Stomach smooth muscle (tissue), 2 donors: ENCODE measurements at regions not wholly inside any gene's neighbourhood (a gene's known extent, or its start where the extent isn't known, plus 50 kb on each side); places are given as distances from the start of the nearest gene placed in this dataset.
A peak's percentile ranks its signal among the peaks of the same experiment; 100 is the strongest.

ENCODE experiments used
- H3K27ac ChIP-seq: one replicate; pipeline ENCODE4 v1.7.0; 2013; ENCODE audit warnings: mild to moderate bottlenecking, low read length, inconsistent platforms
- H3K27me3 ChIP-seq, 2 donors: one replicate each; pipeline ENCODE4 v1.7.0; 2013; ENCODE audit warnings: low read length in 2 of 2; ENCODE audit not compliant: insufficient read depth in 2 of 2, control insufficient read depth in 1 of 2
- H3K36me3 ChIP-seq, 2 donors: one replicate each; pipeline ENCODE4 v1.7.0; 2013; ENCODE audit warnings: low read length in 2 of 2; ENCODE audit not compliant: control insufficient read depth in 2 of 2, insufficient read depth in 2 of 2
- H3K4me1 ChIP-seq: one replicate; pipeline ENCODE4 v1.7.0; 2013; ENCODE audit warnings: low read length; ENCODE audit not compliant: control insufficient read depth, insufficient read depth
- H3K4me3 ChIP-seq, 2 donors: one replicate each; pipeline ENCODE4 v1.7.0; 2013; ENCODE audit warnings: low read length in 2 of 2
- H3K9ac ChIP-seq, 2 donors: one replicate each; pipeline ENCODE4 v1.7.0; 2013; ENCODE audit warnings: low read length in 2 of 2, mild to moderate bottlenecking in 1 of 2
- H3K9me3 ChIP-seq, 2 donors: one replicate each; pipeline ENCODE4 v1.7.0; 2013; ENCODE audit warnings: low read length in 2 of 2; ENCODE audit not compliant: control insufficient read depth in 2 of 2
- donor health status: healthy.
- donor health status: Pancreatic carcinoma.

DNA sequence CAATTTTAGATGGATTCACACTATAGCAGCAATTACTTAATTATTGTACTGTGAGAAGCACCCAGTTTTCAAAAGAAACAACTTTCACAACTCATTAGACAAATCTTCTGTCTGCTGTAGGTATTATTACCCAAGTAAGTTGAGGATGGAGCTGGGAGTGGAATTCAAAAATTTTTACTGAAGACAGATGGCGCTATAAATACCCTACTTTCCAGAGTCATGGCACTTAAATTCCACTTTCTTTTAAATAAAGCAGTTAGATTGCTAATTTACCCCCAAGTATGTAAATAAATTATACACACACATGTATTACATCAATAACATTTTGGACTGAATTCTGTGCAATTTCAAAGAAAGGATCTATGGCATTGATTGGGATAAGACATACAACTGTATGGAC, 166.8 kb downstream of the FTCDNL1 start:
- Histone ChIP-seq H3K4me1 (no peaks in the 10 kb centered on the region), H3K9me3 (no peaks in the 10 kb centered on the region), H3K27ac (no peak overlapping the region)

DNA sequence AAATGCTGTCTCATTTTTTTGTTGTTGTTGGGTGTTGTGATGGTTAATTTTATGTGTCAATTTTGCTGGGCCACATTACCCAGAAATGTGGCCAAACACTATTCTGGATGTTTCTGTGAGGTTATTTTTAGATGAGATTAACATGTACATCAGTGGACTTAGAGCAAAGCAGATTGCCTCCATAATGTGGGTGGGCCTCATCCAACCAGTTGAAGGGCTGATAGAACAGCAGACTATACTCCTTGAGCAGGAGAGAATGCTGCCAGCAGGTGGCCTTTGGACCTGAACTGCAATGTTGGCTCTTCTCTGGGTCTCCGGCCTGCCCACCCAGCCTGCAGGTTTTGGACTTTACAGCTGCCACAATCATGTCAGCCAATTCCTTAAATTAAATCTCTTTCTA, 169.0 kb downstream of the FTCDNL1 start:
- Histone ChIP-seq H3K4me1 (no peaks in the 10 kb centered on the region), H3K4me3 (no peak overlapping the region), H3K27me3 (no peaks in the 10 kb centered on the region), H3K27ac (no peak overlapping the region), H3K36me3 (no peaks in the 10 kb centered on the region), H3K9ac (no peak overlapping the region), H3K9me3 (no peaks in the 10 kb centered on the region)

More for the DNA sequence above, 166.8 kb downstream of the FTCDNL1 start:
- no peaks in the 10 kb centered on the region for H3K27me3 ChIP-seq
- H3K36me3 ChIP-seq = no peaks in the 10 kb centered on the region
- no peak overlapping the region for H3K4me3 ChIP-seq
- H3K9ac ChIP-seq = no peak overlapping the region

DNA sequence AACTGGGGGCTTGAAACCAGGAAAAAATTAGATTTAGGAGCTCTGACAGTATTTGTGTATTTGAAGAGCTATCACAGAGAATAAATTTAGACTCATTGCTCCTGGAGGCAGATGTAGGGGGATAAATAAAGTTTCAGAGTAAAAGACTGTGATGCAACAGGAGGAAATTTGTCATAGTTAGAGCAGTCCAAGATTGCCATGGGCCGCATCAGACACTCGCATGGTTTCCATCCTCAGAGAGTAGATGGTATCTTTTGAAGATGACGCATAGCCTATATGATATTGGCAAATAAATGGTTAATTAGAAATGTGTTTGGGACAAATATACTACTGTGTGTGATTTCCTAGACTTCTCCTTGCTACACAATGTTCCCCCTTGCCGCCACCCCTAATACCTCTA, 170.5 kb downstream of the FTCDNL1 start:
- H3K36me3 ChIP-seq = no peaks in the 10 kb centered on the region
- H3K4me1 ChIP-seq = no peaks in the 10 kb centered on the region
- no peak overlapping the region for H3K9ac ChIP-seq
- no peak overlapping the region for H3K4me3 ChIP-seq
- no peaks in the 10 kb centered on the region for H3K9me3 ChIP-seq
- no peak overlapping the region for H3K27ac ChIP-seq
- no peaks in the 10 kb centered on the region for H3K27me3 ChIP-seq

DNA sequence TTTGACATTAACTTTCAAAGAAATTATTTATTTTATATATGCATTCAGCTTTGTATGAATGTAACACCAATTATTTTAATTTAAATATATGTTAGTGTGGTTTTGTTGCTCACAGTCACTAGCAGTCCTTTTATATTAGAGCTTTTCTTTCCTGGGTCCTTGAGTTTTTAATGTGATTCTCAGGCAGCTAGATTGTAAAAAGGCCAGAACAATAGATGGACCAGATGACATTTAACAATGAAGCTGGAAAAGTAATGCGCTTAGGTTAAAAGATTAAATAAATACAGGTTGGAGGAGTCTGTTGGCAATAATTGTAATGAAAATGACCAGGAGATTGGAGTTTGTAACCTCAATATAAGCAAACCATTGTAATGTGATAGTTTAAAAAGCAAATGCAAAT, 171.1 kb downstream of the FTCDNL1 start:
- Histone ChIP-seq H3K36me3 (no peaks in the 10 kb centered on the region), H3K27ac (no peak overlapping the region), H3K27me3 (no peaks in the 10 kb centered on the region), H3K9ac (no peak overlapping the region), H3K4me3 (no peak overlapping the region), H3K4me1 (no peaks in the 10 kb centered on the region), H3K9me3 (no peaks in the 10 kb centered on the region)

DNA sequence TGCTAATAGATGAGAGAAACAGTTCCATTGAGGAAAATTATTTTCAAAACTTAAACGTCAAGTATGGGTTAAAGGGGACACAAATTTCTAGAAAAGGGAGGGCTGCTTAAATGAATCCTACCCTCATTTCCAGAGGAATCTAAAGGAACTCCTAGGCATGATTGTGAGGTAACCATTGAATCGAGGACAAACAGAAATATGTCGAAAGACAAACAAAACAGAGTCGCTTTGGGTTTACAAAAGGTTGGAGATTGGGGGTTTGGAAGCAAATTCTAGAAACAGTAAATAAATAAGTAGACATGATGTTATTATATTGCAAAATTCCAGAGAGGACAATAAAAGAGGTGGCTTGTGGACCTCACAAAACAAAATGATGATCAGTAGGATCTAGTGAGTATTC, 173.1 kb downstream of the FTCDNL1 start:
- no peaks in the 10 kb centered on the region for H3K27me3 ChIP-seq
- no peak overlapping the region for H3K4me3 ChIP-seq
- no peak overlapping the region for H3K27ac ChIP-seq
- H3K4me1 ChIP-seq = no peaks in the 10 kb centered on the region
- H3K9me3 ChIP-seq = no peaks in the 10 kb centered on the region
- H3K36me3 ChIP-seq = no peaks in the 10 kb centered on the region
- H3K9ac ChIP-seq = no peak overlapping the region

DNA sequence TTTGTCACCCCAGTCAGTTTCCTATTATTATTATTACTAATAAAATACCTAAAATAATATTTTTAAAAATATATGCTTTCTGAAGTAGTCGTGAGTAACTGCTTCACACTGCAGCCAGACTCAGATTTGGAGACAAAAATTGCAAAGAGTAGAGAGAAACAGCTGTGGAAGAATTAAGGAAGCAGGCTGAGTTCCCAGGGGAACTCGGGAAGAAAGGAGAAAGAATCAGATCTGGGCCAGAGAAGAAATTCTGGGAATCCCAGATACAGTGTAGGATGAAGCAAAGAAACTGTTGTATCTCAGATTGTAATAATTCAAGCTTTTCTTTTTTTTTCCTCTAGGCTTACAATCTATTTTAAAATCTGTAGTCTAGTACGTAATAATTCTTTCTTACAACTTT, 182.3 kb downstream of the FTCDNL1 start:
- Histone ChIP-seq H3K27ac (no peak overlapping the region), H3K4me1 (no peaks in the 10 kb centered on the region), H3K36me3 (no peaks in the 10 kb centered on the region), H3K9ac (no peak overlapping the region), H3K4me3 (no peak overlapping the region), H3K27me3 (no peaks in the 10 kb centered on the region), H3K9me3 (no peaks in the 10 kb centered on the region)

DNA sequence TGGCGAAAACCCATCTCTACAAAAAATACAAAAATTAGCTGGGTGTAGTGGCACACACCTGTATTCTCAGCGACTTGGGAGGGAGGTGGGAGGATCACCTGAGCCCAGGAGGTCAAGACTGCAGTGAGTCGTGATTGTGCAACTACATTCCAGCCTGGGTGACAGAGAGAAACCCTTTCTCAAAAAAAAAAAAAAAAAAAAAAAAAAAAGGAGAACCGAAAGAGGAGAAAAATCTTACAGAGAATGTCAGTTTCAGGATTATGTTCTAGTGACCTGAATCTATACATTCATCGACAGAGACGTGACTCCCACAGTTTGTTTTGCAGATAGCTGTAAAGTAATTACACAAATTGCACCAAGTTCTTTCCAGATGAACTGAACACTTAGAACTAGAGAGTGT, 187.8 kb downstream of the FTCDNL1 start:
- H3K27ac ChIP-seq = no peak overlapping the region
- no peak overlapping the region for H3K9ac ChIP-seq
- no peaks in the 10 kb centered on the region for H3K9me3 ChIP-seq
- H3K4me1 ChIP-seq = no peaks in the 10 kb centered on the region
- no peak overlapping the region for H3K4me3 ChIP-seq
- no peaks in the 10 kb centered on the region for H3K27me3 ChIP-seq
- no peaks in the 10 kb centered on the region for H3K36me3 ChIP-seq

DNA sequence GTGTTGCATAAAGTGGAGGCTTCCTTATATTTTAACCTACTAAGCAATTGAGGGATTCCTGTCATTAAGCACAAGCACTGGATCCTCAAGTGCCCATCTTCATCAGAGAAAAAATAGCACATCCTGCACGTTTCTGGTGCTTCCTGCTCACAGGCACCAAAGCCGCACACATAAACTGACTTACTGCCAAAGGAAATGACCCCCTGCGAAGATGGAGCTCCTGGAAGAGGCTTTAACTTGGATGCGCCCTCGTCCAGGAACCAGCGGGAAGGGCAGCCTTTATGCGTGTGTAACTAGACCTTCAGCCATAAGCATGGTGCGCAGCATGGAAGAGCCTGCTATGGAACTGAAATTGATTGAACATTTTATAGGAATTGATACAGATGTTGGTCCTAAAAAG, 188.7 kb downstream of the FTCDNL1 start:
- Histone ChIP-seq H3K4me1 (no peaks in the 10 kb centered on the region), H3K9me3 (no peaks in the 10 kb centered on the region), H3K4me3 (no peak overlapping the region), H3K36me3 (no peaks in the 10 kb centered on the region), H3K9ac (no peak overlapping the region), H3K27ac (no peak overlapping the region), H3K27me3 (no peaks in the 10 kb centered on the region)

DNA sequence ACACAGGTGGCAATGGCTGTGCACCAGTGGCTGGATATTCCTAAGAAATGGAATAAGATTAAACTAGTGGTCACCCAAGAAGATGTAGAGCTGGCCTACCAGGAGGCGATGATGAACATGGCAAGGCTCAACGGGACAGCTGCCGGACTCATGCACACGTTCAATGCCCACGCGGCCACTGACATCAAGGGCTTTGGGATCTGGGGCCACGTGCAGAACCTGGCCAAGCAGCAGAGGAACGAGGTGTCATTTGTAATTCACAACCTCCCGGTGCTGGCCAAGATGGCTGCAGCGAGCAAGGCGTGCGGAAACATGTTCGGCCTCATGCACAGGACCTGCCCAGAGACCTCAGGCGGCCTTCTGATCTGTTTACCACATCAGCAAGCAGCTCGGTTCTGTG, 190.8 kb downstream of the FTCDNL1 start:
- Histone ChIP-seq H3K27ac (no peak overlapping the region), H3K4me1 (no peaks in the 10 kb centered on the region), H3K27me3 (no peaks in the 10 kb centered on the region), H3K4me3 (no peak overlapping the region), H3K9ac (no peak overlapping the region), H3K9me3 (no peaks in the 10 kb centered on the region), H3K36me3 (no peaks in the 10 kb centered on the region)

DNA sequence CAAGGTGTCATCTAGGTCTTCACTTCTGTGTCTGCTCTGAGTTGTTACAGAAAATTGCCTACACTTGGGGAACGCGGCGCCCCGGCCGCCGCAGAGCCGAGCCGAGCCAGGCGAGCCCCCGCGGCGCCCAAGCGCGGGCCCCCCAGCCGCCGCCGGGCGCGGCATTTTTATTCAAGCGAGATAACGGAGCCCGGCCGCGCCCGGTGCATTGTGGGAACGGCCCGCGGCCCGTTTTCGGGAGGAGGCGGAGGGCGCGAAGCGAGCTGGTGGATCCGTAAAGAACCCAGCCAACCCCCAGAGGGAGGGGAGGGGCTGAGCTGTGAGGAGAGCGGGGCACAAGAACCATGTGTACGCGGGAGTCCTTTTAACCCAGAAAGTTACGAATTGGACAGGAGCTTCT, 191.8 kb downstream of the FTCDNL1 start:
- Histone ChIP-seq H3K4me3 (peak overlapping the region; percentile 5 to 66), H3K27me3 (no peaks in the 10 kb centered on the region), H3K9ac (no peak overlapping the region), H3K4me1 (no peaks in the 10 kb centered on the region), H3K36me3 (no peaks in the 10 kb centered on the region), H3K27ac (no peak overlapping the region), H3K9me3 (no peaks in the 10 kb centered on the region)

DNA sequence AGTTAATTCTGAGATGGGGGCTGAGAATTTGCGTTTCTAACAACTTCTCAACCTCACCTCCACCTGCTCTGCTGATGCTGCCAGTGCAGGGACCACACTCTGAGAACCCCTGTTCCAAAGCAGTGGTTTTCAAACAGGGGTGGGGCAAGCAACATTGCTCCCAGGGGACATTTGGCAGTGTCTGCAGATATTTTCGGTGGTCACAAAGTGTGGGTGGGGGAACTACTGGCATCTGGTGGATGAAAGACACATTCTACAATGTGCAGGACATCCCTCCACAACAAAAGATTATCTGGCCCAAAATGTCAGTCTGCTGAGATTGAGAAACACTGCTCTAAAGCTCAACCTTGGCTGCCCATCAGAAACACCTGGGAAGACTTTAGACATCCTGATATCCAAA, 188.7 kb upstream of the SATB2 start:
- Histone ChIP-seq H3K27ac (no peak overlapping the region), H3K9me3 (no peaks in the 10 kb centered on the region), H3K9ac (no peak overlapping the region), H3K27me3 (no peaks in the 10 kb centered on the region), H3K4me1 (no peaks in the 10 kb centered on the region), H3K36me3 (no peaks in the 10 kb centered on the region), H3K4me3 (no peak overlapping the region)

DNA sequence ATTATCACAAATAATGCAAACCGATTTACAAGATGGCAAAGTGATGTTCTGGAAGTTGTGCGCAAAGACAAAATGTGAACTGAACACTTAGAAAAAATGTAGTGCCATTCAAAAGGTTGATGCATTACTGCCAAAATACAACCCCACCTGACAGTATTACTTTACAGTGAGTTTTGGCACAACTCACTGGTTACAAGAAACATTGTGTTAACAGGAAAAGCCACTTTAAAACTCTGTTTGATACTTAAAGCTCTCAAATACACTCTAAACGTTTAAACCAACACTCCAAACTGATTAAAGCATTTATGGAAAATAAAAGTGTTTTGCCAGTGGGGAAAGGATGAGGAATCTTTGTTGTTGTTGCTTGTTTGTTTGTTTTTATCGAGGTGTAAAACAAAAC, 173.4 kb upstream of the SATB2 start:
- no peaks in the 10 kb centered on the region for H3K27me3 ChIP-seq
- H3K36me3 ChIP-seq = no peaks in the 10 kb centered on the region
- no peak overlapping the region for H3K4me3 ChIP-seq

More for the DNA sequence above, 173.4 kb upstream of the SATB2 start:
- no peak overlapping the region for H3K27ac ChIP-seq
- no peaks in the 10 kb centered on the region for H3K9me3 ChIP-seq
- no peaks in the 10 kb centered on the region for H3K4me1 ChIP-seq
- H3K9ac ChIP-seq = no peak overlapping the region
